GM23338 (cell line): ENCODE measurements at regions not wholly inside any gene's neighbourhood (a gene's known extent, or its start where the extent isn't known, plus 50 kb on each side); places are given as distances from the start of the nearest gene placed in this dataset.

Source experiments
- ATAC-seq: fragments of 200-7000 bp; cut with Tn5 transposase; 3 replicates; pipeline ENCODE4 v1.9.1; 2020
- DNase-seq: peaks from one replicate; pipeline ENCODE4 v3.0.0-alpha.2; 2015; ENCODE audit warnings: low spot score
- H2AFZ ChIP-seq: fragments of 200-600 bp; sonication (generic); 2 replicates; pipeline ENCODE4 v1.8.0; 2016; ENCODE audit warnings: antibody characterized with exemption, mild to moderate bottlenecking, moderate library complexity
- H3F3A ChIP-seq: fragments of 200-600 bp; sonication (generic); replicated peaks from 2 replicates; pipeline ENCODE4 v1.8.0; 2017; ENCODE audit warnings: antibody characterized with exemption, mixed run types, low read depth
- H3K27ac ChIP-seq: fragments of 200-600 bp; sonication (generic); 2 replicates; pipeline ENCODE4 v1.6.1; 2016; ENCODE audit warnings: low read depth
- H3K27me3 ChIP-seq: fragments of 200-600 bp; sonication (generic); 2 replicates; pipeline ENCODE4 v1.8.0; 2016; ENCODE audit warnings: mild to moderate bottlenecking, mixed run types, moderate library complexity; ENCODE audit not compliant: insufficient read depth
- H3K36me3 ChIP-seq: fragments of 200-600 bp; sonication (generic); 2 replicates; pipeline ENCODE4 v1.8.0; 2016; ENCODE audit warnings: mild to moderate bottlenecking; ENCODE audit not compliant: insufficient read depth
- H3K4me1 ChIP-seq: fragments of 200-600 bp; sonication (generic); 2 replicates; pipeline ENCODE4 v1.8.0; 2016; ENCODE audit warnings: mild to moderate bottlenecking, moderate library complexity; ENCODE audit not compliant: insufficient read depth
- H3K4me2 ChIP-seq: fragments of 200-600 bp; sonication (generic); 2 replicates; pipeline ENCODE4 v1.7.1; 2017; ENCODE audit warnings: mixed run types
- H3K4me3 ChIP-seq: fragments of 200-600 bp; sonication (generic); 2 replicates; pipeline ENCODE4 v1.6.1; 2016; ENCODE audit warnings: mixed run types
- H3K79me2 ChIP-seq: fragments of 200-600 bp; sonication (generic); replicated peaks from 2 replicates; pipeline ENCODE4 v1.8.0; 2017; ENCODE audit warnings: mild to moderate bottlenecking; ENCODE audit not compliant: insufficient read depth
- H3K9me2 ChIP-seq: fragments of 200-600 bp; sonication (generic); 2 replicates; pipeline ENCODE4 v1.8.0; 2017; ENCODE audit not compliant: insufficient read depth
- H4K20me1 ChIP-seq: fragments of 200-600 bp; sonication (generic); replicated peaks from 2 replicates; pipeline ENCODE4 v1.8.0; 2017; ENCODE audit warnings: mild to moderate bottlenecking; ENCODE audit not compliant: insufficient read depth
- H3K27ac Mint-ChIP-seq: 2 replicates; pipeline ENCODE4 v1.8.0; 2020; ENCODE audit warnings: inconsistent platforms, mild to moderate bottlenecking, moderate library complexity, mixed read lengths
- H3K27me3 Mint-ChIP-seq: 3 replicates; pipeline ENCODE4 v1.8.0; 2022; ENCODE audit warnings: low read depth, mild to moderate bottlenecking, moderate library complexity, mixed read lengths, inconsistent platforms; ENCODE audit not compliant: insufficient read depth, poor library complexity
- H3K36me3 Mint-ChIP-seq: 3 replicates; pipeline ENCODE4 v1.8.0; 2021; ENCODE audit warnings: low read depth, mild to moderate bottlenecking, inconsistent platforms, moderate library complexity, mixed read lengths
- H3K4me1 Mint-ChIP-seq: 3 replicates; pipeline ENCODE4 v1.8.0; 2020; ENCODE audit warnings: mild to moderate bottlenecking, inconsistent platforms, mixed read lengths
- H3K4me3 Mint-ChIP-seq: 3 replicates; pipeline ENCODE4 v1.8.0; 2021; ENCODE audit warnings: moderate library complexity, mild to moderate bottlenecking, inconsistent platforms, mixed read lengths
- H3K9me3 Mint-ChIP-seq: 3 replicates; pipeline ENCODE4 v1.8.0; 2020; ENCODE audit warnings: moderate library complexity, mild to moderate bottlenecking, inconsistent platforms, mixed read lengths
- CREB1 ChIP-seq: fragments of 250-450 bp; sonication (Bioruptor Pico); IDR thresholded peaks from 2 replicates; pipeline ENCODE4 v1.5.0; 2020; ENCODE audit warnings: low read depth, mild to moderate bottlenecking, moderate library complexity
- EZH2 ChIP-seq: fragments of 200-600 bp; sonication (generic); IDR thresholded peaks from one replicate; pipeline ENCODE4 v1.8.0; 2017; ENCODE audit warnings: antibody characterized with exemption, mild to moderate bottlenecking, low read depth; ENCODE audit not compliant: unreplicated experiment
- NANOG ChIP-seq: IDR thresholded peaks from 2 replicates; pipeline ENCODE4 v1.6.1; 2016; ENCODE audit warnings: antibody characterized with exemption, borderline replicate concordance
- STAT1 ChIP-seq: IDR thresholded peaks from one replicate; pipeline ENCODE4 v1.6.1; 2016; ENCODE audit warnings: antibody characterized with exemption; ENCODE audit not compliant: unreplicated experiment
- ZNF114 ChIP-seq: fragments of 250-450 bp; sonication (Bioruptor Pico); IDR thresholded peaks from 2 replicates; pipeline ENCODE4 v1.5.0; 2020; ENCODE audit warnings: mild to moderate bottlenecking, moderate library complexity
- TF ChIP-seq, protein P1 (sequence below), 2 experiments: fragments of 200-600 bp in 1 of 2; sonication (generic) in 1 of 2; conservative IDR thresholded peaks; 2 replicates each; pipeline versions ENCODE4 v1.5.1 to v1.6.1; 2016 to 2017; ENCODE audit warnings: antibody characterized with exemption in 2 of 2, low read depth in 2 of 2, mild to moderate bottlenecking in 2 of 2, moderate library complexity in 1 of 2
- TF ChIP-seq, protein P2 (sequence below): fragments of 250-450 bp; sonication (Bioruptor Pico); IDR thresholded peaks from 2 replicates; pipeline ENCODE4 v1.5.0; 2020; ENCODE audit warnings: mild to moderate bottlenecking, moderate library complexity

DNA sequence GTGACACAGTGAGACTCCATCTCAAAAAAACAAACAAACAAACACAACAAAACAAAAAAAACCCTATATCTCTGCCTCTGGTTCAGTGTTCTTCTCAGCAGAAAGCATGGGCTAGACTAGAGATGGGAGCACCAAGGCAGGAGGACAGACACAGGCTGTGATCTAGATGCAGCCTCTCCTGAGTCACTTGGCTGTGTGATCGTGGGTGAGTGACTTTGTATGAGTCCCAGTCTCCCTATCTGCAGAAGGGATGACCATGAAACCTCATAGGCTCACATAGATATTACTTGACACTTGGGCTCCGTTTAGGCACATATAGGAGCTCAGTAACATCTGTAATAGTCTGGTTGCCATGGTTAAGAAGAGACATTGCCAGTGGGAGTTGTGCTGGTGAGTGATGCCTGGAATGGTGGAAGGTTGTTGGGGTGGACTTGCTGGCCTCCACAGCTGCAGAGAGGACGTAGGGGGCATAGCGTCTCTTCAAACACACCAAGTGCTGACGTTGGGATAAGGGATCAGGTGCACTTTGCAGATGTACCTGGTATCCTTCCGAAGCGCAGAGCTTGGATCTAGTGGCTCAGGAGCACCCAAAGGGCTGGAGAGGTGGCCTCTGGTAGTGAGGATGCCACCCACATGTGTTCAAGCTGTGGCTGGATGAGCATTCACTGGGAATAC lies 318.9 kb upstream of the HS6ST1 start:
- Histone ChIP-seq H3K27ac (peak overlapping the region; percentile 98), H3K4me3 (no peak overlapping the region), H3K27me3 (no peaks in the 10 kb centered on the region), H4K20me1 (no peaks in the 10 kb centered on the region), H3K4me1 (peaks cover 35% of the 10 kb centered on the region), H3F3A (peaks cover 19% of the 10 kb centered on the region; the same call in 1 of the 2 replicates), H3K4me2 (peak overlapping the region; percentile 24), H3K36me3 (no peaks in the 10 kb centered on the region), H3K79me2 (no peaks in the 10 kb centered on the region), H2AFZ (no peak overlapping the region), H3K9me2 (peaks cover 48% of the 10 kb centered on the region)
- peaks cover 45% of the 10 kb centered on the region for H3K4me1 Mint-ChIP-seq
- H3K9me3 Mint-ChIP-seq = no peaks in the 10 kb centered on the region
- H3K36me3 Mint-ChIP-seq = peaks cover 2% of the 10 kb centered on the region; the same call in 1 of the 3 replicates
- peaks cover 43% of the 10 kb centered on the region for H3K27me3 Mint-ChIP-seq
- no peak for TF ChIP-seq STAT1
- no peak for TF ChIP-seq ZNF114
- no peak for TF ChIP-seq NANOG
- TF ChIP-seq, protein P1, sequence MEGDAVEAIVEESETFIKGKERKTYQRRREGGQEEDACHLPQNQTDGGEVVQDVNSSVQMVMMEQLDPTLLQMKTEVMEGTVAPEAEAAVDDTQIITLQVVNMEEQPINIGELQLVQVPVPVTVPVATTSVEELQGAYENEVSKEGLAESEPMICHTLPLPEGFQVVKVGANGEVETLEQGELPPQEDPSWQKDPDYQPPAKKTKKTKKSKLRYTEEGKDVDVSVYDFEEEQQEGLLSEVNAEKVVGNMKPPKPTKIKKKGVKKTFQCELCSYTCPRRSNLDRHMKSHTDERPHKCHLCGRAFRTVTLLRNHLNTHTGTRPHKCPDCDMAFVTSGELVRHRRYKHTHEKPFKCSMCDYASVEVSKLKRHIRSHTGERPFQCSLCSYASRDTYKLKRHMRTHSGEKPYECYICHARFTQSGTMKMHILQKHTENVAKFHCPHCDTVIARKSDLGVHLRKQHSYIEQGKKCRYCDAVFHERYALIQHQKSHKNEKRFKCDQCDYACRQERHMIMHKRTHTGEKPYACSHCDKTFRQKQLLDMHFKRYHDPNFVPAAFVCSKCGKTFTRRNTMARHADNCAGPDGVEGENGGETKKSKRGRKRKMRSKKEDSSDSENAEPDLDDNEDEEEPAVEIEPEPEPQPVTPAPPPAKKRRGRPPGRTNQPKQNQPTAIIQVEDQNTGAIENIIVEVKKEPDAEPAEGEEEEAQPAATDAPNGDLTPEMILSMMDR (conservative IDR thresholded peaks at IDR 0.05; ENCODE audit: low read depth in 2 of 2) = no peak
- no peak for TF ChIP-seq EZH2
- no peak for TF ChIP-seq CREB1 (CRISPR knock-in tag)
- DNase-seq (no peak), ATAC-seq (no peak)
- no peak overlapping the region for H3K4me3 Mint-ChIP-seq
- H3K27ac Mint-ChIP-seq = peak overlapping the region; percentile 95

DNA sequence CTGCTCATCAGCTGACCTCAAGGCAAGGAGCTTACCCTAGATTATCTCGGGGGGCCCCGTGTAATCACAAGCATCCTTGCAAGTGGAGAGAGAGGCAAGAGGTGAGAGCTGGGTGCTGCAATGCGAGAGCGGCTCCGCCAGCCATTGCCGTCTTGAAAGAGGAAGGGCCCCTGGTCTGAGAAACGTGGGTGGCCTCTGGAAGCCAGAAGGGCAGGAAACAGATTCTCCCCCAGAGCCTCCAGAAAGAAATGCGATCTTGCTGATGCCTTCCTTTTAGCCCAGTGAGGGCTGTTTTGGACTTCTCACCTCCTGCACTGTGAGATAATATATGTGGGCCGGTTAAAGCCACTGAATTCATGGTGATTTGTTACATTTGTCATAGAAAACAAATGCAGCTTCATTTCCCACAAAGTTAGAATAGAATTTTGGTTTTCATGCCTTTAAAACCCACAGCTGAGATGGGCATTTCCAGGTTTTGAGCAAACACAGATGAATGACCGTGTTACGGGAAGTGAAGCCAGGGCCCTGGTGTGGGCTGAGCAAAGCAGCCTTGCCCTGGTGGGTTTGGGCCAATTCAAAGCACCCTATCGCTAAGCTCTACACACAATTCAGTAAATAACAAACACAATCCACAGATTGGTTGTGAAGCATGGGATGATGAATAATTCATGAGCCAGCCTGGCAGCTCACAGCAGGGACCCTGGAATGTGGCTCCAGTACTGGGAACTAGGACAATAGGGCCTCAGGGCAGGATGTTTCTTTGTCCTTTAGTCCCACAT lies 319.9 kb upstream of the HS6ST1 start:
- peak overlapping the region; percentile 24 for H3K4me2 ChIP-seq
- H3K9me3 Mint-ChIP-seq = no peaks in the 10 kb centered on the region
- H3K27ac Mint-ChIP-seq = peak overlapping the region; percentile 95
- peaks cover 44% of the 10 kb centered on the region for H3K4me1 Mint-ChIP-seq
- no peaks in the 10 kb centered on the region for H3K27me3 ChIP-seq
- no peak overlapping the region for H2AFZ ChIP-seq
- peak; percentile 95 for ATAC-seq
- peak; percentile 98 for DNase-seq
- H3K36me3 ChIP-seq = no peaks in the 10 kb centered on the region
- H3K4me3 Mint-ChIP-seq = no peak overlapping the region; the same call in 2 of the 3 replicates
- TF ChIP-seq STAT1 (no peak), NANOG (peak; percentile 62), ZNF114 (no peak)
- TF ChIP-seq, protein P2, sequence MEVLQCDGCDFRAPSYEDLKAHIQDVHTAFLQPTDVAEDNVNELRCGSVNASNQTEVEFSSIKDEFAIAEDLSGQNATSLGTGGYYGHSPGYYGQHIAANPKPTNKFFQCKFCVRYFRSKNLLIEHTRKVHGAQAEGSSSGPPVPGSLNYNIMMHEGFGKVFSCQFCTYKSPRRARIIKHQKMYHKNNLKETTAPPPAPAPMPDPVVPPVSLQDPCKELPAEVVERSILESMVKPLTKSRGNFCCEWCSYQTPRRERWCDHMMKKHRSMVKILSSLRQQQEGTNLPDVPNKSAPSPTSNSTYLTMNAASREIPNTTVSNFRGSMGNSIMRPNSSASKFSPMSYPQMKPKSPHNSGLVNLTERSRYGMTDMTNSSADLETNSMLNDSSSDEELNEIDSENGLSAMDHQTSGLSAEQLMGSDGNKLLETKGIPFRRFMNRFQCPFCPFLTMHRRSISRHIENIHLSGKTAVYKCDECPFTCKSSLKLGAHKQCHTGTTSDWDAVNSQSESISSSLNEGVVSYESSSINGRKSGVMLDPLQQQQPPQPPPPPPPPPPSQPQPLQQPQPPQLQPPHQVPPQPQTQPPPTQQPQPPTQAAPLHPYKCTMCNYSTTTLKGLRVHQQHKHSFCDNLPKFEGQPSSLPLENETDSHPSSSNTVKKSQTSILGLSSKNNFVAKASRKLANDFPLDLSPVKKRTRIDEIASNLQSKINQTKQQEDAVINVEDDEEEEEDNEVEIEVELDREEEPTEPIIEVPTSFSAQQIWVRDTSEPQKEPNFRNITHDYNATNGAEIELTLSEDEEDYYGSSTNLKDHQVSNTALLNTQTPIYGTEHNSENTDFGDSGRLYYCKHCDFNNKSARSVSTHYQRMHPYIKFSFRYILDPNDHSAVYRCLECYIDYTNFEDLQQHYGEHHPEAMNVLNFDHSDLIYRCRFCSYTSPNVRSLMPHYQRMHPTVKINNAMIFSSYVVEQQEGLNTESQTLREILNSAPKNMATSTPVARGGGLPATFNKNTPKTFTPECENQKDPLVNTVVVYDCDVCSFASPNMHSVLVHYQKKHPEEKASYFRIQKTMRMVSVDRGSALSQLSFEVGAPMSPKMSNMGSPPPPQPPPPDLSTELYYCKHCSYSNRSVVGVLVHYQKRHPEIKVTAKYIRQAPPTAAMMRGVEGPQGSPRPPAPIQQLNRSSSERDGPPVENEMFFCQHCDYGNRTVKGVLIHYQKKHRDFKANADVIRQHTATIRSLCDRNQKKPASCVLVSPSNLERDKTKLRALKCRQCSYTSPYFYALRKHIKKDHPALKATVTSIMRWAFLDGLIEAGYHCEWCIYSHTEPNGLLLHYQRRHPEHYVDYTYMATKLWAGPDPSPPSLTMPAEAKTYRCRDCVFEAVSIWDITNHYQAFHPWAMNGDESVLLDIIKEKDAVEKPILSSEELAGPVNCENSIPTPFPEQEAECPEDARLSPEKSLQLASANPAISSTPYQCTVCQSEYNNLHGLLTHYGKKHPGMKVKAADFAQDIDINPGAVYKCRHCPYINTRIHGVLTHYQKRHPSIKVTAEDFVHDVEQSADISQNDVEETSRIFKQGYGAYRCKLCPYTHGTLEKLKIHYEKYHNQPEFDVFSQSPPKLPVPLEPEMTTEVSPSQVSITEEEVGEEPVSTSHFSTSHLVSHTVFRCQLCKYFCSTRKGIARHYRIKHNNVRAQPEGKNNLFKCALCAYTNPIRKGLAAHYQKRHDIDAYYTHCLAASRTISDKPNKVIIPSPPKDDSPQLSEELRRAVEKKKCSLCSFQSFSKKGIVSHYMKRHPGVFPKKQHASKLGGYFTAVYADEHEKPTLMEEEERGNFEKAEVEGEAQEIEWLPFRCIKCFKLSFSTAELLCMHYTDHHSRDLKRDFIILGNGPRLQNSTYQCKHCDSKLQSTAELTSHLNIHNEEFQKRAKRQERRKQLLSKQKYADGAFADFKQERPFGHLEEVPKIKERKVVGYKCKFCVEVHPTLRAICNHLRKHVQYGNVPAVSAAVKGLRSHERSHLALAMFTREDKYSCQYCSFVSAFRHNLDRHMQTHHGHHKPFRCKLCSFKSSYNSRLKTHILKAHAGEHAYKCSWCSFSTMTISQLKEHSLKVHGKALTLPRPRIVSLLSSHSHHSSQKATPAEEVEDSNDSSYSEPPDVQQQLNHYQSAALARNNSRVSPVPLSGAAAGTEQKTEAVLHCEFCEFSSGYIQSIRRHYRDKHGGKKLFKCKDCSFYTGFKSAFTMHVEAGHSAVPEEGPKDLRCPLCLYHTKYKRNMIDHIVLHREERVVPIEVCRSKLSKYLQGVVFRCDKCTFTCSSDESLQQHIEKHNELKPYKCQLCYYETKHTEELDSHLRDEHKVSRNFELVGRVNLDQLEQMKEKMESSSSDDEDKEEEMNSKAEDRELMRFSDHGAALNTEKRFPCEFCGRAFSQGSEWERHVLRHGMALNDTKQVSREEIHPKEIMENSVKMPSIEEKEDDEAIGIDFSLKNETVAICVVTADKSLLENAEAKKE = 0 out of 2 replicates have a peak, but pooled peaks have one; percentile 4
- no peaks in the 10 kb centered on the region for H3K79me2 ChIP-seq
- H3K9me2 ChIP-seq = peaks cover 53% of the 10 kb centered on the region
- H3K27me3 Mint-ChIP-seq = peaks cover 45% of the 10 kb centered on the region
- peaks cover 19% of the 10 kb centered on the region; the same call in 1 of the 2 replicates for H3F3A ChIP-seq
- peak overlapping the region; percentile 98 for H3K27ac ChIP-seq
- H4K20me1 ChIP-seq = no peaks in the 10 kb centered on the region
- no peak overlapping the region for H3K4me3 ChIP-seq
- H3K36me3 Mint-ChIP-seq = peaks cover 6% of the 10 kb centered on the region; the same call in 1 of the 3 replicates
- H3K4me1 ChIP-seq = peaks cover 39% of the 10 kb centered on the region
